ENCODE measurements at regions not wholly inside any gene's neighbourhood (a gene's known extent, or its start where the extent isn't known, plus 50 kb on each side); places are given as distances from the start of the nearest gene placed in this dataset.
"Not testable (repeated sequence)": the region's sequence is repeated elsewhere in the genome, so short reads cannot be mapped to it uniquely, and the experiment has no call there.

DNA sequence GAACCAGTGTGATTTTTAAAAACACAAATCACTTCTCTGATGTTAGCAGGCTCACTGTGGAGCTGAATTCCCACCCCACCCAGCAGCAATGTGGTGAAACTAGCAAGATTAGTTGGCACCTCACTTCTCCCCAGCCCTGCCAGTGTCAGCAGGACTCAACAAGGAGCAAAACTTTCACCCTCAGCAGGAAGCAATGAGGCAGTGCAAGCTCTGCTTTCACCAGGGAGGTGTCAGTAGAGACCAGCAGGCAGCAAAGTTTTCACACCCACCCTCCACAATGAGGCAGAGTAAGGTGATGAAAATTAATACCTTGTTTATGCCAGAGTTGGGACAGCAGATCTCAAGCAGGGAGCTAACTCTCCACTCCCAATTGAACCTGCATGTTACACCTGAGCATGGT, 565.0 kb downstream of the CETN3 start:
- DNase-seq (ENCODE audit: low spot score), result no peak

- no peak for DNase-seq (ENCODE audit: low spot score)
These were observed 567.0 kb downstream of the CETN3 start for GRCh38 chr5:89842531-89842930.

- DNase-seq (ENCODE audit: low spot score), result no peak
These were observed 568.6 kb downstream of the CETN3 start for GRCh38 chr5:89840906-89841305.

GRCh38 chr5:89830691-89831090, 578.9 kb downstream of the CETN3 start:
- no peak for DNase-seq (ENCODE audit: low spot score)

GRCh38 chr5:89827960-89828359, 581.6 kb downstream of the CETN3 start:
- no peak for DNase-seq (ENCODE audit: low spot score)

- no peak for DNase-seq (ENCODE audit: low spot score)
These were observed 582.2 kb downstream of the CETN3 start for GRCh38 chr5:89827359-89827758.

- DNase-seq (ENCODE audit: low spot score), result no peak
These were observed 582.6 kb downstream of the CETN3 start for GRCh38 chr5:89826938-89827337.

- no peak for DNase-seq (ENCODE audit: low spot score)
These were observed 586.5 kb downstream of the CETN3 start for GRCh38 chr5:89823046-89823445.

DNA sequence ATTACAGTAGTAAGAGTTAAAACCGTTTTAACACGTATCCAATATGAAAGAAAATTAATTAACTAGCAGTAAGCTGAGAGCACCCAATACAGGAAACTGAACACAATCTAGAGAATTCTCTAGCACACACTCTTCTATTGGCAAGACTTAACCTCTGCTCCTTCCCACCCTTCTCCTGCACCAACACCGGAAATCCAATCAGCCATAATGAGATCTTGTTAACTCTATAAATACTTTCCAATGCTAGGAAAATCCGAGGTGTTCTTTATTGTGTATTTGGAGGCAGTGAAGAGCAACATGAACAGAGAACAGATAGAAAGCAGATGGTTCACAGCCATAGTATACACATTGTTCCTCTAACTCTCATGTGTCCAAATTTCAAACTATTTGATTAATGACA, 591.7 kb downstream of the CETN3 start:
- no peak for DNase-seq (ENCODE audit: low spot score)

- DNase-seq (ENCODE audit: low spot score), result no peak
These were observed 593.5 kb downstream of the CETN3 start for GRCh38 chr5:89816038-89816437.

GRCh38 chr5:89800735-89801134, 608.8 kb downstream of the CETN3 start:
- not testable (repeated sequence) for DNase-seq (ENCODE audit: low spot score)

GRCh38 chr5:89794504-89794903, 615.1 kb downstream of the CETN3 start:
- DNase-seq (ENCODE audit: low spot score), result not testable (repeated sequence)

GRCh38 chr5:89779734-89780133, 629.8 kb downstream of the CETN3 start:
- not testable (repeated sequence) for DNase-seq (ENCODE audit: low spot score)

DNA sequence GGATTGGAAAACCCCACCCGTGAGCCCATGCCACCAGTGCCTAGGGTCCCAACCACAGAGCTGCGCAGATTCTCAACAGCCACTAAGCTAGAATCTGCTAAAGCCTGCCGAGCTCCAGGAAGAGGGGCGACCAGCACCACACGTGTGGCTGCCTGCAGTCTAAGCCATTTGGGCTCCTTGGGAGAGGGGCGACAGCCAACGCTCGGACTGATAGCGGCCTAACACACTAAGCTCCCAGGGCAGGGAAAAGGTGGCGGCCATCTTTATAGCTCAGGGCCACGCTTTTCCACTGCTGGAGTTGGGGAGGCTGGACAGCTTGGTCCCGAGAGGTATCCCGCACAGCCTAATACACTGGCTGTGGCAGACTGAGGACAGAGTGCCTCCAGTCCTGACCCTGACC, 631.8 kb downstream of the CETN3 start:
- DNase-seq (ENCODE audit: low spot score), result no peak

GRCh38 chr5:89769975-89770374, 639.6 kb downstream of the CETN3 start:
- no peak for DNase-seq (ENCODE audit: low spot score)

DNA sequence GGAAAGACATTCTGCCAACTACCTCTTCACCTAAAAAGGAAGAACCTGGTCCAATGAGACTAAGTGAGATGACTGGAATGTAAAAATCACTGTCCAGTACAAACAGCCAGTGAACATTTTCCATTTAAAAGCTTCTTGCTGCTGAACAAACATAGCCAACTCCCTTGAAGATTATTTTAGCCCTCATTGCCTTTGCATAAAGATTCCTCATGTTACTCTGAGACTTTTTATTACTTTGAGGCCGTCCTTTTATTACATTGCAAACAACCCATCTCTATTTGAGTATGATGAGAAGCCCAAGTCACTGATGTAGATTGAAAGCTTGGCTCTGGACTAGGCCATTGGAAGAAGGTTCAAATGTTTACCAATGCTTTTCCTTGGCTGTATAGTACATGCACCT, 649.8 kb downstream of the CETN3 start:
- no peak for DNase-seq (ENCODE audit: low spot score)

- DNase-seq (ENCODE audit: low spot score), result no peak
These were observed 651.4 kb downstream of the CETN3 start for GRCh38 chr5:89758146-89758545.

- no peak for DNase-seq (ENCODE audit: low spot score)
These were observed 652.6 kb downstream of the CETN3 start for GRCh38 chr5:89756955-89757354.

GRCh38 chr5:89755024-89755423, 654.5 kb downstream of the CETN3 start:
- DNase-seq (ENCODE audit: low spot score), result no peak

DNA sequence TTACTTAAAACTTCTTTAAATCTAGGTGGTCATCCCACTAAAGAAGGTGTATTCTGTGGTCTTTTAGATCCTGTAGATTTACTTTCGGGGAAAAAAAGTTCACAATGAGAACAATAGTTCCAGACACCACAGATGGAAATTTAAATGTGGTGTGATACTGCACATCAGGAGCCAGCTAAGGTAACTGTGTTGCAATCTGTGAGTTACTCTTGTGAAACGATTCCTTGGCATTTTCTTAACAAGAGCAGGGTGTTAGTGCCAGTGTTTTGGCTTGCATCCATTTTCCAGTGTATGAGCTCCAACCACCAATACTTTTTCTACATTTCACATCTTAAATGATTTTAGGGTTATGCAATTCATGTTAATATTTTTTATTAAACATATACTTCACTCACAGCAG, 674.5 kb downstream of the CETN3 start:
- DNase-seq (ENCODE audit: low spot score), result no peak

- DNase-seq (ENCODE audit: low spot score), result no peak
These were observed 675.8 kb downstream of the CETN3 start for GRCh38 chr5:89733772-89734171.

- DNase-seq (ENCODE audit: low spot score), result no peak
These were observed 679.8 kb downstream of the CETN3 start for GRCh38 chr5:89729623-89730301.

- no peak for DNase-seq (ENCODE audit: low spot score)
These were observed 680.8 kb downstream of the CETN3 start for GRCh38 chr5:89728750-89729149.

DNA sequence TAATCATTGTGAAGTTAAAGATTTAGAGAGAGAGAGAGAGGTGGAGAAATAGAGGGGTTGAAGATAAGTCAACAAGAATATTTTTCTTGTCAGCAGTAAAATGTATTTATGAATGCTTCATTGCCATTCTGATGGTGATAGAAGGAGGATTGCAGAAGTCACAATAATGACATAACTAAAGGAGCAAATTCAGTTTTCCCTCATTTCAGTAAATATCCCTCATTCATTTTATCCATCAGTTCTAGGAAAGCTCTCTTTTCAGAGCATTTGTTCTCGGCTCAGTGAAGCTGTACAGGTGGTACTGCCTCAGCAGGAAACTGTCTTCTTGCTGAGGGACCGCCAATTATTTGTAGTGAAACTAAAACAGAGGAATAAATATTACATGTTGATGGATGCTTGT, 681.4 kb downstream of the CETN3 start:
- no peak for DNase-seq (ENCODE audit: low spot score)

Measured in hematopoietic multipotent progenitor cell treated with erythropoietin and hydrocortisone succinate and interleukin-3 and kit ligand, for 17 days (in vitro differentiated cells).